Breast epithelium (tissue), 4 donors: ENCODE measurements at regions not wholly inside any gene's neighbourhood (a gene's known extent, or its start where the extent isn't known, plus 50 kb on each side); places are given as distances from the start of the nearest gene placed in this dataset.

Source experiments
- DNase-seq, 2 donors: peaks; one replicate each; pipeline ENCODE4 v3.0.0-alpha.2; 2019; ENCODE audit warnings: low spot score in 2 of 2
- H3K27ac ChIP-seq, 2 donors: fragments of 200-600 bp; sonication (generic) in 1 of 2; one replicate each; pipeline ENCODE4 v1.5.1; 2016 to 2019; ENCODE audit warnings: mild to moderate bottlenecking in 1 of 2
- H3K27me3 ChIP-seq, 2 donors: fragments of 200-600 bp; sonication (generic) in 1 of 2; one replicate each; pipeline versions ENCODE4 v1.5.1 to v1.6.0; 2017 to 2019; ENCODE audit warnings: control low read depth in 1 of 2, mild to moderate bottlenecking in 1 of 2
- H3K36me3 ChIP-seq: fragments of 200-600 bp; one replicate; pipeline ENCODE4 v1.5.1; 2019
- H3K4me1 ChIP-seq, 2 donors: fragments of 200-600 bp; sonication (generic); one replicate each; pipeline ENCODE4 v1.5.1; 2016 to 2019; ENCODE audit warnings: control low read depth in 1 of 2
- H3K4me3 ChIP-seq, 3 donors: fragments of 200-600 bp; sonication (generic); 1 replicate in 2 of 3; 2 replicates in 1 of 3; pipeline ENCODE4 v1.5.1; 2016 to 2019; ENCODE audit warnings: mild to moderate bottlenecking in 3 of 3, moderate library complexity in 2 of 3
- H3K9me3 ChIP-seq, 2 donors: fragments of 200-600 bp; sonication (generic) in 1 of 2; one replicate each; pipeline ENCODE4 v1.5.1; 2016 to 2019; ENCODE audit warnings: control low read depth in 1 of 2
- POLR2A ChIP-seq: fragments of 450-650 bp; IDR thresholded peaks from one replicate; pipeline ENCODE4 v1.6.1; 2016; ENCODE audit warnings: antibody characterized with exemption, mild to moderate bottlenecking, moderate library complexity
- POLR2AphosphoS5 ChIP-seq, 3 donors: sonication (generic); formaldehyde crosslinking; IDR thresholded peaks; one replicate each; pipeline ENCODE4 v1.6.1; 2017; ENCODE audit warnings: antibody characterized with exemption in 3 of 3
- intact Hi-C: fragments of 100-400 bp; cut with DNase I; formaldehyde crosslinking; loops from one replicate; pipeline ENCODE4 v1.15.1; 2023; ENCODE audit warnings: low total_unique reads
- TF ChIP-seq, protein P1 (sequence below), 3 donors: fragments of 450-650 bp; IDR thresholded peaks; one replicate each; pipeline ENCODE4 v1.5.1; 2016 to 2017; ENCODE audit warnings: antibody characterized with exemption in 3 of 3, mild to moderate bottlenecking in 3 of 3, moderate library complexity in 3 of 3

DNA sequence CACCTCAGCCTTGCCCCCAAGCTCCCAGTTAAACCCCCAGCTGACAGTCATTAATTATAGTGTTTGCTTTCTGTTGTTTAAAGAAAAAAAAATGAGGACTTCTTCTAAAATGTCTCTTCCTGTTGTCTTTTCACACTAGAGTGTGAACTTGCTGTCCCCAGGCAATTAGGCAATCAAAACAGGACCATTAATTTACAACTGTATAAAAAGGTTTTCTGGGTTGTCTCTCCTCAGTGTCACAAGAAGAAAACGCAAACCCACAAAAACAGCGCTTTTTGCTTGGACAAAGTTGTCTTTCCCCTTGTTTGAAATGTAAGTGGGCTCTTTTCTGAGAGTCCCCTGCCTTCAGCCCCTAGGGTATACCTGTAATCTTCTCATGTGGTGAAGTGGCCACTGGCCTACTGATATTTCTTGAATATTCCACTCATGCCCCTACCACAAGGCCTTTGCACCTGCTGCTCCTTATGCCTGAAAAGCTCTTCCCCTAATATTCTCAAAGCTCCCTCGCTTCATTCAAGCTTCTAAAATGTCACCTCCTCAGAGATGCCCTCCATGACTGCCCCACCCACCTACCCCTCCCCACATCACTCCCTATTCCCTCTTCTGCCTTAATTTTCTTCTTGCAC, 158.9 kb upstream of the PWP1 start:
- intact Hi-C loops = no loop called here
- Histone ChIP-seq H3K27ac (peak overlapping the region in 1 of 2 donors; percentile 67), H3K4me1 (no peaks in the 10 kb centered on the region), H3K9me3 (no peaks in the 10 kb centered on the region), H3K36me3 (no peaks in the 10 kb centered on the region), H3K27me3 (no peaks in the 10 kb centered on the region), H3K4me3 (no peak overlapping the region)
- no peak for DNase-seq
- TF ChIP-seq POLR2AphosphoS5 (IDR thresholded peaks at IDR 0.05) = no peak
- TF ChIP-seq POLR2A = no peak
- TF ChIP-seq, protein P1, sequence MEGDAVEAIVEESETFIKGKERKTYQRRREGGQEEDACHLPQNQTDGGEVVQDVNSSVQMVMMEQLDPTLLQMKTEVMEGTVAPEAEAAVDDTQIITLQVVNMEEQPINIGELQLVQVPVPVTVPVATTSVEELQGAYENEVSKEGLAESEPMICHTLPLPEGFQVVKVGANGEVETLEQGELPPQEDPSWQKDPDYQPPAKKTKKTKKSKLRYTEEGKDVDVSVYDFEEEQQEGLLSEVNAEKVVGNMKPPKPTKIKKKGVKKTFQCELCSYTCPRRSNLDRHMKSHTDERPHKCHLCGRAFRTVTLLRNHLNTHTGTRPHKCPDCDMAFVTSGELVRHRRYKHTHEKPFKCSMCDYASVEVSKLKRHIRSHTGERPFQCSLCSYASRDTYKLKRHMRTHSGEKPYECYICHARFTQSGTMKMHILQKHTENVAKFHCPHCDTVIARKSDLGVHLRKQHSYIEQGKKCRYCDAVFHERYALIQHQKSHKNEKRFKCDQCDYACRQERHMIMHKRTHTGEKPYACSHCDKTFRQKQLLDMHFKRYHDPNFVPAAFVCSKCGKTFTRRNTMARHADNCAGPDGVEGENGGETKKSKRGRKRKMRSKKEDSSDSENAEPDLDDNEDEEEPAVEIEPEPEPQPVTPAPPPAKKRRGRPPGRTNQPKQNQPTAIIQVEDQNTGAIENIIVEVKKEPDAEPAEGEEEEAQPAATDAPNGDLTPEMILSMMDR (IDR thresholded peaks at IDR 0.05) = no peak

DNA sequence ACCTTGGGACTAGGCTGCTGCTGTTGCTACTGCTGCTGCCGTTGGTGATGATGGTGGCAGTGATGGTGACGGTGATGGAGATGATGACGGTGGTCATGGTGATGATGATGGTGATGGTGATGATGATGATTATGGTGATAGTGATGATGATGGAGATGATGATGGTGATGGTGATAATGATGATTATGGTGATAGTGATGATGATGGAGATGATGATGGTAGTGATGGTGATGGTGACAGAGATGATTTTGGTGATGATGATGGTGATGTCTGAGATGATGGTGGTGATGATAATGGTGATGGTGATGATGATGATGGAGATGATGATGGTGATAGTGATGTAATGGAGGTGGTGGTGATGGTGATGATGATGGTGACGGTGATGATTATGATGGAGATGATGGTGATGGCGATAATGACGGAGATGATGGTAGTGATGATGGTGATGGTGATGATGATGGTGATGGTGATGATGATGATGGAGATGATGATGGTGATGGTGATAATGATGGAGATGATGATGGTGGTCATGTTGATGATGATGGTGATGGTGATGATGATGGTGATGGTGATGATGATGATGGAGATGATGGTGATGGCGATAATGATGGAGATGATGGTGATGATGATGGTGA, 156.8 kb upstream of the PWP1 start:
- no peak overlapping the region for H3K4me3 ChIP-seq
- no peaks in the 10 kb centered on the region for H3K4me1 ChIP-seq
- H3K36me3 ChIP-seq = no peaks in the 10 kb centered on the region
- intact Hi-C loops = no loop called here
- no peak for DNase-seq
- H3K9me3 ChIP-seq = peaks cover 0 to 5% of the 10 kb centered on the region in 2 donors
- H3K27ac ChIP-seq = no peak overlapping the region
- no peaks in the 10 kb centered on the region for H3K27me3 ChIP-seq
- TF ChIP-seq, protein P1 (IDR thresholded peaks at IDR 0.05) = no peak
- TF ChIP-seq POLR2A = no peak
- no peak for TF ChIP-seq POLR2AphosphoS5 (IDR thresholded peaks at IDR 0.05)

DNA sequence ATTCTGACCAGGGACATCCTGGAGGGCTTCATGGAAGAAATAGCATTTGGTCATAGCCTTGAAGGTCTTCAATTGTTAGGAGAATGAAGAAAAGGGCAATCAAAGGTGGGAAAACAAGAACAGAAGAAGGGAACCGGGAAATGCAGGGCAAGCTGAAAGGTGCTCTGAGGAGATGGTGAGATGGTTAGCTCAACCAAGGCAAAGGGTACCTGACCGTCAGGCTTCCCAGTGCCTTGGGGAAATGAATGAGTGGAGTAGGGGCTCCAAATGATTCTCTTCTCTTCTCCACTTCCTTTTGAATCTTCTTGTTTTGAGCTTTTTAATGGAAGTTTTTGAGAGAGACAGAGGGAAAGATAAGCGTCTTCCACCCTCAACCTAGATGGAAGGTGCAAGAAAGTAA, 155.6 kb upstream of the PWP1 start:
- Histone ChIP-seq H3K27me3 (no peaks in the 10 kb centered on the region), H3K9me3 (peaks cover 0 to 5% of the 10 kb centered on the region in 2 donors), H3K36me3 (no peaks in the 10 kb centered on the region), H3K4me3 (no peak overlapping the region), H3K4me1 (no peaks in the 10 kb centered on the region), H3K27ac (no peak overlapping the region)
- intact Hi-C loops = loop anchor here (5.0 kb wide), 1 partner anchor 72 kb away; no protein-coding TSS in a partner anchor
- DNase-seq = no peak
- TF ChIP-seq, protein P1 (IDR thresholded peaks at IDR 0.05) = no peak
- TF ChIP-seq POLR2AphosphoS5 (IDR thresholded peaks at IDR 0.05) = no peak

DNA sequence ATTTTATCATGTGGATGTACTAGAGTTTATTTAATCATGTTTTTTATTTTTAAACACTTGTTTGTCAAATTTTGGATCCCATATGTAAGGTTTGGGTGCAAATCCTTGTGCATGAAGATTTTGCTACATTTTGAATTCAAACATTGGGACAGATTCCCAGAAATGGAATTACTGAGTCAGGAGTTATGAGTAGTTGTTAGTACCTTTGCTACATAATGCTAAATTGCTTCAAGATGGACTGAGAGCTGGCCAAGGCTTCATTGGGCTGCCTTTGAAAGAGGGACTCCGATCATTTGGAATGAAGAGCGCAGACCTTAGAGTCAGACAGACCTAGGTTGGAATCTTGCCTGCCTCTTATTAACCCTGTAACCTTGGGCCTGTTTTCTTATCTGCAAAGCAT, 154.9 kb upstream of the PWP1 start:
- H3K27ac ChIP-seq = no peak overlapping the region
- no peak for DNase-seq
- no peak overlapping the region for H3K4me3 ChIP-seq
- intact Hi-C loops = loop anchor here (5.0 kb wide), 1 partner anchor 72 kb away; no protein-coding TSS in a partner anchor
- H3K9me3 ChIP-seq = peaks cover 0 to 5% of the 10 kb centered on the region in 2 donors
- no peaks in the 10 kb centered on the region for H3K36me3 ChIP-seq
- no peaks in the 10 kb centered on the region for H3K4me1 ChIP-seq
- no peaks in the 10 kb centered on the region for H3K27me3 ChIP-seq
- TF ChIP-seq, protein P1 (IDR thresholded peaks at IDR 0.05) = no peak

DNA sequence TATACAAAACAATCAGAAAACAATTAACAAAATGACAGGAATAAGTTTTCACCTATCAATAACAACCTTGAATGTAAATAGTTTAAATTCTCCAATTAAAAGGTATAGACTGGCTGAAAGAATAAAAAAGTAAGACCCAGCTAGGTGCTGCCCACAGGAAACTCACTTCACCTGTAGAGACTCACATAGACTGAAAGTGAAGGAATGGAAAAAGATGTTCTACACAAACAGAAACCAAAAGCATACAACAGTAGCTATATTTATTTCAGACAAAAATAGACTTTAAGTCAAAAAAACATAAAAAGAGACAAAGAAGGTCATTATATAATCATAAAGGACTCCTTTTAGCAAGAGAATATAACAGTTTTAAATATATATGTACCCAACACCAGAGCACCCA, 152.4 kb upstream of the PWP1 start:
- Histone ChIP-seq H3K4me3 (no peak overlapping the region), H3K4me1 (no peaks in the 10 kb centered on the region), H3K36me3 (no peaks in the 10 kb centered on the region), H3K27ac (no peak overlapping the region), H3K27me3 (no peaks in the 10 kb centered on the region), H3K9me3 (peaks cover 0 to 5% of the 10 kb centered on the region in 2 donors)
- intact Hi-C loops = loop anchor here (5.0 kb wide), 1 partner anchor 69 kb away; no protein-coding TSS in a partner anchor
- TF ChIP-seq, protein P1 (IDR thresholded peaks at IDR 0.05) = no peak
- TF ChIP-seq POLR2AphosphoS5 (IDR thresholded peaks at IDR 0.05) (no peak), POLR2A (no peak)
- DNase-seq = no peak
